HL-60 (cell line): ENCODE measurements at regions not wholly inside any gene's neighbourhood (a gene's known extent, or its start where the extent isn't known, plus 50 kb on each side); places are given as distances from the start of the nearest gene placed in this dataset.

Experiments
- DNase-seq, 2 experiments: peaks; one replicate each; pipeline ENCODE4 v3.0.0-alpha.2; 2010 to 2020; ENCODE audit warnings: low read depth in 1 of 2, low spot score in 1 of 2
- H3K27ac ChIP-seq: fragments of 250-450 bp; sonication (Bioruptor Pico); replicated peaks from 2 replicates; pipeline ENCODE4 v1.5.1; 2020; ENCODE audit warnings: mild to moderate bottlenecking, moderate library complexity
- H3K27me3 ChIP-seq: fragments of 250-450 bp; sonication (Bioruptor Pico); 2 replicates; pipeline ENCODE4 v1.5.1; 2021; ENCODE audit warnings: mild to moderate bottlenecking, moderate library complexity; ENCODE audit not compliant: insufficient read depth, poor library complexity, severe bottlenecking
- H3K4me3 ChIP-seq: replicated peaks from 2 replicates; pipeline ENCODE4 v1.5.1; 2011; ENCODE audit warnings: mild to moderate bottlenecking, control low read depth, low read length; ENCODE audit not compliant: insufficient read depth
- CTCF ChIP-seq: IDR thresholded peaks from one replicate; pipeline ENCODE4 v1.5.1; 2011; ENCODE audit warnings: low read length, control low read depth, inconsistent platforms; ENCODE audit not compliant: insufficient read depth
- GABPA ChIP-seq: IDR thresholded peaks from 2 replicates; pipeline ENCODE4 v1.6.1; 2012; ENCODE audit warnings: low read depth
- POLR2AphosphoS5 ChIP-seq: IDR thresholded peaks from 2 replicates; pipeline ENCODE4 v1.6.1; 2012; ENCODE audit warnings: low read depth
- REST ChIP-seq: IDR thresholded peaks from 2 replicates; pipeline ENCODE4 v1.6.1; 2012; ENCODE audit warnings: low read depth; ENCODE audit not compliant: insufficient replicate concordance
- SPI1 ChIP-seq: IDR thresholded peaks from 2 replicates; pipeline ENCODE4 v1.6.1; 2012; ENCODE audit warnings: low read depth, mild to moderate bottlenecking, borderline replicate concordance

- TF ChIP-seq REST (no peak), SPI1 (no peak), GABPA (no peak), POLR2AphosphoS5 (no peak), CTCF (no peak)
These were observed 52.5 kb upstream of the CTDP1 start for GRCh38 chr18:79626905-79627749.

GRCh38 chr18:79627750-79628294 lies 51.8 kb upstream of the CTDP1 start:
- no peak for DNase-seq
- no peak for TF ChIP-seq GABPA
- TF ChIP-seq POLR2AphosphoS5 = no peak
- TF ChIP-seq SPI1 = no peak
- TF ChIP-seq CTCF = no peak
- no peak for TF ChIP-seq REST
- no peak overlapping the region for H3K4me3 ChIP-seq
- no peaks in the 10 kb centered on the region for H3K27me3 ChIP-seq
- no peak overlapping the region for H3K27ac ChIP-seq

More at GRCh38 chr18:79626905-79627749, 52.5 kb upstream of the CTDP1 start:
- DNase-seq = no peak
- no peak overlapping the region for H3K4me3 ChIP-seq
- no peaks in the 10 kb centered on the region for H3K27me3 ChIP-seq
- H3K27ac ChIP-seq = no peak overlapping the region

- DNase-seq = no peak
- Histone ChIP-seq H3K27me3 (no peaks in the 10 kb centered on the region), H3K4me3 (no peak overlapping the region), H3K27ac (no peak overlapping the region)
- no peak for TF ChIP-seq GABPA
- no peak for TF ChIP-seq REST
- no peak for TF ChIP-seq POLR2AphosphoS5
- TF ChIP-seq CTCF = no peak
- TF ChIP-seq SPI1 = no peak
These were observed 51.0 kb upstream of the CTDP1 start for GRCh38 chr18:79628416-79629248.
